CD4-positive, alpha-beta memory T cell (primary cell): ENCODE measurements at regions not wholly inside any gene's neighbourhood (a gene's known extent, or its start where the extent isn't known, plus 50 kb on each side); places are given as distances from the start of the nearest gene placed in this dataset.
"Not testable (repeated sequence)": the region's sequence is repeated elsewhere in the genome, so short reads cannot be mapped to it uniquely, and the experiment has no call there.

Experiments used
- CTCF ChIA-PET: fragments of 350-600 bp; sonication (Branson Sonifier 250); formaldehyde crosslinking; loops from one replicate; lab custom pipeline; 2021; ENCODE audit warnings: inconsistent platforms; ENCODE audit not compliant: partially characterized antibody; lab: Charles Lee
- POLR2A ChIA-PET: fragments of 350-600 bp; sonication (Branson Sonifier 250); formaldehyde crosslinking; loops from one replicate; lab custom pipeline; 2021; ENCODE audit not compliant: partially characterized antibody; lab: Charles Lee
- DNase-seq, 5 donors: peaks; one replicate each; pipeline versions ENCODE4 v3.0.0 to v3.0.0-alpha.2; 2020 to 2022; ENCODE audit warnings: mixed read lengths in 1 of 5
- H3K27ac ChIP-seq: one replicate; pipeline ENCODE4 v1.7.0; 2013; ENCODE audit warnings: low read depth, low read length
- H3K27me3 ChIP-seq: 2 replicates; pipeline ENCODE4 v1.7.0; 2013; ENCODE audit warnings: mild to moderate bottlenecking, low read length, moderate library complexity; ENCODE audit not compliant: insufficient read depth
- H3K36me3 ChIP-seq: 2 replicates; pipeline ENCODE4 v1.7.0; 2013; ENCODE audit warnings: mild to moderate bottlenecking, low read length, moderate library complexity; ENCODE audit not compliant: insufficient read depth
- H3K4me1 ChIP-seq: 2 replicates; pipeline ENCODE4 v1.7.0; 2013; ENCODE audit warnings: mild to moderate bottlenecking, low read length, moderate library complexity; ENCODE audit not compliant: insufficient read depth
- H3K4me3 ChIP-seq, 2 donors: one replicate each; pipeline ENCODE4 v1.7.0; 2013; ENCODE audit warnings: low read length in 2 of 2, mild to moderate bottlenecking in 1 of 2
- H3K9me3 ChIP-seq, 2 donors: one replicate each; pipeline ENCODE4 v1.7.0; 2013; ENCODE audit warnings: low read length in 2 of 2, control low read depth in 1 of 2; ENCODE audit not compliant: control insufficient read depth in 1 of 2
- H3K27ac Mint-ChIP-seq, 7 donors: one replicate each; pipeline ENCODE4 v1.8.0; 2020 to 2021; ENCODE audit warnings: mixed read lengths in 7 of 7, mild to moderate bottlenecking in 6 of 7, inconsistent platforms in 3 of 7, moderate library complexity in 3 of 7
- H3K27me3 Mint-ChIP-seq, 2 donors: one replicate each; pipeline ENCODE4 v1.8.0; 2020 to 2021; ENCODE audit warnings: mixed read lengths in 2 of 2
- H3K36me3 Mint-ChIP-seq, 2 donors: one replicate each; pipeline ENCODE4 v1.8.0; 2020 to 2021; ENCODE audit warnings: mixed read lengths in 2 of 2, inconsistent platforms in 1 of 2, mild to moderate bottlenecking in 1 of 2
- H3K4me1 Mint-ChIP-seq, 4 donors: one replicate each; pipeline ENCODE4 v1.8.0; 2020 to 2021; ENCODE audit warnings: mixed read lengths in 4 of 4, mild to moderate bottlenecking in 1 of 4
- H3K4me3 Mint-ChIP-seq, 8 donors: one replicate each; pipeline ENCODE4 v1.8.0; 2020 to 2021; ENCODE audit warnings: mixed read lengths in 8 of 8, mild to moderate bottlenecking in 7 of 8, moderate library complexity in 6 of 8, inconsistent platforms in 3 of 8
- H3K9me3 Mint-ChIP-seq, 8 donors: one replicate each; pipeline ENCODE4 v1.8.0; 2020 to 2021; ENCODE audit warnings: mixed read lengths in 8 of 8, mild to moderate bottlenecking in 5 of 8, inconsistent platforms in 3 of 8, moderate library complexity in 1 of 8
- intact Hi-C: fragments of 100-400 bp; cut with micrococcal nuclease; formaldehyde crosslinking; loops from one replicate; pipeline ENCODE4 v1.15.1; 2023

DNA sequence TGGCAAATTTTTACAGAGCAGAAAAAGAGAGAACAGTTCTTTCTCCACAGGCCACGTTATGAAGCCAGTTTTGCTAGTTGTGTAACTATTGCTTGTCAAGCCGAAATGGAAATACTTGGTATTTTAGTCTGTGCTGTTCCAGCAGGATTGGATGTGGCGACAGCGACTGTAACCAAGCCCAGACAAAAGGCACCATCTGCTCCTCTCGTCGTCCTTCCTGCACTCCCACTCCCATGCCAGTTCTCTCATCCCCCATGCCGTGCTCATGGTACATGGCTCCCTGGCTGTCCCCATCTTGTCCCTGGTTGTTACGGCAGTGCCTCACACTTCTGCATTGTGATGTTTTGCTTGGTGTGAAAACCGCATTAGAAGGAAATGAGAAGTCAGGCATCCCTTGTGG is 185.7 kb upstream of the FZD8 start:
- no peak overlapping the region for H3K27ac ChIP-seq
- Mint-ChIP-seq H3K9me3 (peaks cover 0 to 5% (median 0%) of the 10 kb centered on the region in 8 donors), H3K4me1 (no peaks in the 10 kb centered on the region), H3K36me3 (no peaks in the 10 kb centered on the region), H3K4me3 (no peak overlapping the region), H3K27me3 (no peaks in the 10 kb centered on the region), H3K27ac (no peak overlapping the region)
- no peaks in the 10 kb centered on the region for H3K36me3 ChIP-seq
- ChIA-PET CTCF (no interaction called here), POLR2A (no interaction called here)
- no peaks in the 10 kb centered on the region for H3K27me3 ChIP-seq
- no peak overlapping the region for H3K4me3 ChIP-seq
- DNase-seq: no peak
- H3K9me3 ChIP-seq: no peaks in the 10 kb centered on the region
- intact Hi-C loops: no loop called here
- H3K4me1 ChIP-seq: no peaks in the 10 kb centered on the region

DNA sequence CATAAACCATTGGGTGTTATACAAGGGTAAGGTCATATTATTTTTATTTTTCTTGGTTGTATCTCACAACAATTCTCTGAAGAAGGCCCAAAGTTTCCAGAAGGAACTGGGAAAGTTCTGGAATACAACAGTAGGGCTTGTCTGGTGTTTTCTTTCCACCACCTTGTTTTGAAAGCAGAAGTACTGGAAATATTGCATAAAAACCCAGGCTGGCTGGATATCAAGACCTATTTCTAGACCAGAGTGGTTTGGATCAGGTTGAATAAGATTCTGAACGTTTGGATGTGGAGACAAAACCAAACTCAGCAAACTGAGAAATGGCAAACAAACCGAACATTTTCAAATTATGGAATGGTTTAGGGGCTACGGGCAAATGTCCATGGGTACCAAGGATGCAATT is 182.6 kb upstream of the FZD8 start:
- H3K27me3 ChIP-seq: no peaks in the 10 kb centered on the region
- H3K9me3 ChIP-seq: no peaks in the 10 kb centered on the region
- intact Hi-C loops: no loop called here
- no peaks in the 10 kb centered on the region for H3K4me1 Mint-ChIP-seq
- peaks cover 0 to 4% (median 0%) of the 10 kb centered on the region in 8 donors for H3K9me3 Mint-ChIP-seq
- POLR2A ChIA-PET: no interaction called here
- H3K4me1 ChIP-seq: no peaks in the 10 kb centered on the region
- H3K27me3 Mint-ChIP-seq: no peaks in the 10 kb centered on the region
- H3K36me3 Mint-ChIP-seq: no peaks in the 10 kb centered on the region
- CTCF ChIA-PET: no interaction called here
- H3K36me3 ChIP-seq: no peaks in the 10 kb centered on the region
- H3K4me3 ChIP-seq: no peak overlapping the region
- no peak overlapping the region for H3K4me3 Mint-ChIP-seq
- H3K27ac Mint-ChIP-seq: no peak overlapping the region
- H3K27ac ChIP-seq: no peak overlapping the region
- DNase-seq: no peak

DNA sequence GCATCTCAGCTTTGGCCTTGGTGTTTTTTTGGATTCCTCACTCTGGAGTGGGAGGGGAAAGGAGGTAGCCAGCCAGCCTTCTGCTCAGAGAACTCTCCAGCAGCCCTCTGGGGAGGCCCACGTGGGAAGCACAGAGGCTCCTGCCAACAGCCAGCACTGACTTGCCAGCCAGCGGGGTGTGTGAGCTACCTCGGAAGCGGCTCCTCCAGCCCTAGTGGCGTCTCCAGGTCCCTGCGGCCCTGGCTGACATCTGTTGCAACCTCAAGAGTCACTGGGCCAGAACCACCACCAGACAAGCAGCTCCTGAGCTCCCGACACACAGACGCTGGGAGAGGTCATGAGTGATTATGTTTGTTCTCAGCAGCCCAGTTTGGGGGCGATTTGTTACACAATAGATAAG is 180.2 kb upstream of the FZD8 start:
- Mint-ChIP-seq H3K4me3 (no peak overlapping the region), H3K36me3 (no peaks in the 10 kb centered on the region), H3K27me3 (no peaks in the 10 kb centered on the region), H3K4me1 (no peaks in the 10 kb centered on the region), H3K27ac (no peak overlapping the region), H3K9me3 (peaks cover 0 to 4% (median under 1%) of the 10 kb centered on the region in 8 donors)
- CTCF ChIA-PET: interaction anchor here (0.6 kb wide), 1 partner anchor 583 kb away, joined by 3 read pairs; no protein-coding TSS in a partner anchor
- no peaks in the 10 kb centered on the region for H3K9me3 ChIP-seq
- H3K36me3 ChIP-seq: no peaks in the 10 kb centered on the region
- no peak for DNase-seq
- no peak overlapping the region for H3K27ac ChIP-seq
- POLR2A ChIA-PET: no interaction called here
- H3K27me3 ChIP-seq: no peaks in the 10 kb centered on the region
- intact Hi-C loops: no loop called here
- H3K4me3 ChIP-seq: no peak overlapping the region
- no peaks in the 10 kb centered on the region for H3K4me1 ChIP-seq

- Mint-ChIP-seq H3K27me3 (no peaks in the 10 kb centered on the region), H3K9me3 (peaks cover 0 to 4% (median under 1%) of the 10 kb centered on the region in 8 donors), H3K36me3 (no peaks in the 10 kb centered on the region), H3K27ac (no peak overlapping the region), H3K4me3 (no peak overlapping the region), H3K4me1 (no peaks in the 10 kb centered on the region)
- no peaks in the 10 kb centered on the region for H3K36me3 ChIP-seq
- no peak overlapping the region for H3K27ac ChIP-seq
- H3K9me3 ChIP-seq: no peaks in the 10 kb centered on the region
- no peak for DNase-seq
- no peaks in the 10 kb centered on the region for H3K27me3 ChIP-seq
- H3K4me1 ChIP-seq: no peaks in the 10 kb centered on the region
- POLR2A ChIA-PET: no interaction called here
- intact Hi-C loops: no loop called here
- H3K4me3 ChIP-seq: no peak overlapping the region
- CTCF ChIA-PET: no interaction called here
Measured at GRCh38 chr10:35821339-35821911, 179.3 kb upstream of the FZD8 start.

DNA sequence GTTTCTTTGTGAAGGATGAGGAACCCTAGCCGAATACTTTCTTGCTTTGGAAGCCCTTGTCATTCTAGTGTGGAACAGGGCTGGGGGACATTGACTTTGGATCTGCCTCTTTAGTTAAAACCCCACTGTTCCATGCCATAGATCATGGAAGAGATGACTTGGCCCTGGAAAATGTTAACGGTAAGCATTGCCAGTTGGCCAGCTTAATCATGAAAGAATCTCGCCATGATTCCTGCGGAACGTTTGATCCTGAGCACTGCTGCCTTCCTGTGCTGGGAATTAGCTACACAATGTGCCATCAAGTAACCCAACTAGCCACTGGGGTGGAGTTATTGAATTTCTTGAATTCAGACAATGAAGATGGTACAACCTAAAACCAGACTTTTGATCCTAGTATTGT is 177.6 kb upstream of the FZD8 start:
- no peaks in the 10 kb centered on the region for H3K4me1 ChIP-seq
- Mint-ChIP-seq H3K9me3 (peaks cover 0 to 6% (median under 1%) of the 10 kb centered on the region in 8 donors), H3K27ac (no peak overlapping the region), H3K27me3 (no peaks in the 10 kb centered on the region), H3K4me3 (no peak overlapping the region), H3K36me3 (no peaks in the 10 kb centered on the region), H3K4me1 (no peaks in the 10 kb centered on the region)
- no peak overlapping the region for H3K27ac ChIP-seq
- ChIA-PET CTCF (no interaction called here), POLR2A (no interaction called here)
- DNase-seq: no peak
- intact Hi-C loops: no loop called here
- no peaks in the 10 kb centered on the region for H3K36me3 ChIP-seq
- H3K27me3 ChIP-seq: no peaks in the 10 kb centered on the region
- no peak overlapping the region for H3K4me3 ChIP-seq
- H3K9me3 ChIP-seq: no peaks in the 10 kb centered on the region

- Histone ChIP-seq H3K27ac (no peak overlapping the region), H3K9me3 (no peaks in the 10 kb centered on the region), H3K27me3 (no peaks in the 10 kb centered on the region), H3K4me1 (no peaks in the 10 kb centered on the region), H3K4me3 (no peak overlapping the region), H3K36me3 (no peaks in the 10 kb centered on the region)
- CTCF ChIA-PET: no interaction called here
- peaks cover 0 to 6% (median 1%) of the 10 kb centered on the region in 8 donors for H3K9me3 Mint-ChIP-seq
- H3K4me1 Mint-ChIP-seq: no peaks in the 10 kb centered on the region
- no peak for DNase-seq
- H3K4me3 Mint-ChIP-seq: no peak overlapping the region
- no peaks in the 10 kb centered on the region for H3K27me3 Mint-ChIP-seq
- no peaks in the 10 kb centered on the region for H3K36me3 Mint-ChIP-seq
- POLR2A ChIA-PET: no interaction called here
- intact Hi-C loops: no loop called here
- H3K27ac Mint-ChIP-seq: no peak overlapping the region
Measured at GRCh38 chr10:35819011-35819410, 176.9 kb upstream of the FZD8 start.

GRCh38 chr10:35817109-35817508 is 175.0 kb upstream of the FZD8 start:
- CTCF ChIA-PET, H3K4me3 ChIP-seq, H3K4me3 Mint-ChIP-seq, H3K27me3 ChIP-seq, H3K9me3 Mint-ChIP-seq, DNase-seq, H3K27me3 Mint-ChIP-seq, intact Hi-C loops, H3K36me3 ChIP-seq, H3K27ac Mint-ChIP-seq, H3K27ac ChIP-seq, POLR2A ChIA-PET, H3K9me3 ChIP-seq, H3K4me1 ChIP-seq, H3K36me3 Mint-ChIP-seq, H3K4me1 Mint-ChIP-seq: not testable (repeated sequence)

- no peak overlapping the region for H3K27ac ChIP-seq
- POLR2A ChIA-PET: no interaction called here
- H3K27me3 Mint-ChIP-seq: no peaks in the 10 kb centered on the region
- intact Hi-C loops: no loop called here
- no peaks in the 10 kb centered on the region for H3K4me1 Mint-ChIP-seq
- DNase-seq: no peak
- no peaks in the 10 kb centered on the region for H3K36me3 Mint-ChIP-seq
- H3K36me3 ChIP-seq: no peaks in the 10 kb centered on the region
- H3K9me3 ChIP-seq: no peaks in the 10 kb centered on the region
- H3K4me3 ChIP-seq: no peak overlapping the region
- no peaks in the 10 kb centered on the region for H3K27me3 ChIP-seq
- peaks cover 0 to 10% (median 6%) of the 10 kb centered on the region in 8 donors for H3K9me3 Mint-ChIP-seq
- H3K4me1 ChIP-seq: no peaks in the 10 kb centered on the region
- CTCF ChIA-PET: no interaction called here
- H3K27ac Mint-ChIP-seq: no peak overlapping the region
- H3K4me3 Mint-ChIP-seq: no peak overlapping the region
Measured at GRCh38 chr10:35813219-35813618, 171.1 kb upstream of the FZD8 start.
